ENCODE measurements at regions not wholly inside any gene's neighbourhood (a gene's known extent, or its start where the extent isn't known, plus 50 kb on each side); places are given as distances from the start of the nearest gene placed in this dataset.

- TF ChIP-seq POLR2AphosphoS5 (IDR thresholded peaks at IDR 0.05) = no peak
- TF ChIP-seq, protein P1, sequence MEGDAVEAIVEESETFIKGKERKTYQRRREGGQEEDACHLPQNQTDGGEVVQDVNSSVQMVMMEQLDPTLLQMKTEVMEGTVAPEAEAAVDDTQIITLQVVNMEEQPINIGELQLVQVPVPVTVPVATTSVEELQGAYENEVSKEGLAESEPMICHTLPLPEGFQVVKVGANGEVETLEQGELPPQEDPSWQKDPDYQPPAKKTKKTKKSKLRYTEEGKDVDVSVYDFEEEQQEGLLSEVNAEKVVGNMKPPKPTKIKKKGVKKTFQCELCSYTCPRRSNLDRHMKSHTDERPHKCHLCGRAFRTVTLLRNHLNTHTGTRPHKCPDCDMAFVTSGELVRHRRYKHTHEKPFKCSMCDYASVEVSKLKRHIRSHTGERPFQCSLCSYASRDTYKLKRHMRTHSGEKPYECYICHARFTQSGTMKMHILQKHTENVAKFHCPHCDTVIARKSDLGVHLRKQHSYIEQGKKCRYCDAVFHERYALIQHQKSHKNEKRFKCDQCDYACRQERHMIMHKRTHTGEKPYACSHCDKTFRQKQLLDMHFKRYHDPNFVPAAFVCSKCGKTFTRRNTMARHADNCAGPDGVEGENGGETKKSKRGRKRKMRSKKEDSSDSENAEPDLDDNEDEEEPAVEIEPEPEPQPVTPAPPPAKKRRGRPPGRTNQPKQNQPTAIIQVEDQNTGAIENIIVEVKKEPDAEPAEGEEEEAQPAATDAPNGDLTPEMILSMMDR (IDR thresholded peaks at IDR 0.05) = no peak
Observed at GRCh38 chr4:179441596-179441995, 1999.4 kb upstream of the AGA start.

All from esophagus muscularis mucosa (tissue), 3 donors.